ENCODE measurements at regions not wholly inside any gene's neighbourhood (a gene's known extent, or its start where the extent isn't known, plus 50 kb on each side); places are given as distances from the start of the nearest gene placed in this dataset.

GRCh38 chr6:85168146-85168545 lies 281.7 kb upstream of the NT5E start:
- TF ChIP-seq YY1 (IDR thresholded peaks at IDR 0.05; ENCODE audit: low read depth) (no peak), RAD21 (IDR thresholded peaks at IDR 0.05; ENCODE audit: low read depth) (no peak), REST (IDR thresholded peaks at IDR 0.05; ENCODE audit: low read depth) (no peak), TEAD4 (IDR thresholded peaks at IDR 0.05) (no peak), EP300 (IDR thresholded peaks at IDR 0.05; ENCODE audit: borderline replicate concordance) (no peak), MAX (IDR thresholded peaks at IDR 0.05) (no peak), EGR1 (IDR thresholded peaks at IDR 0.05) (no peak), TAF1 (IDR thresholded peaks at IDR 0.05; ENCODE audit: low read depth) (no peak), FOXM1 (IDR thresholded peaks at IDR 0.05; ENCODE audit: borderline replicate concordance, low read depth) (no peak), NFIC (IDR thresholded peaks at IDR 0.05) (no peak), CREB1 (IDR thresholded peaks at IDR 0.05; ENCODE audit: low read depth) (no peak), TCF12 (IDR thresholded peaks at IDR 0.05; ENCODE audit: low read depth) (no peak), ZBTB7A (IDR thresholded peaks at IDR 0.05; ENCODE audit: low read depth) (no peak)

Data from Ishikawa (cell line).